ENCODE measurements at regions not wholly inside any gene's neighbourhood (a gene's known extent, or its start where the extent isn't known, plus 50 kb on each side); places are given as distances from the start of the nearest gene placed in this dataset.

GRCh38 chr7:17507717-17508116, 209.3 kb downstream of the AHR start:
- ATAC-seq (replicated peaks; ENCODE audit: extremely low read depth, poor library complexity, severe bottlenecking) (no peak), DNase-seq (ENCODE audit: low spot score in 2 of 2) (no peak)
- H3K9me3 Mint-ChIP-seq = no peaks in the 10 kb centered on the region
- H3K27me3 Mint-ChIP-seq = no peaks in the 10 kb centered on the region
- no peaks in the 10 kb centered on the region for H3K4me1 Mint-ChIP-seq
- H3K4me3 Mint-ChIP-seq = no peak overlapping the region
- no peak overlapping the region for H3K27ac Mint-ChIP-seq (ENCODE audit: low read depth)
- no peaks in the 10 kb centered on the region for H3K36me3 Mint-ChIP-seq (ENCODE audit: insufficient read depth)

GRCh38 chr7:17512181-17512675, 213.8 kb downstream of the AHR start:
- no peaks in the 10 kb centered on the region for H3K27me3 Mint-ChIP-seq
- H3K9me3 Mint-ChIP-seq = no peaks in the 10 kb centered on the region
- H3K36me3 Mint-ChIP-seq (ENCODE audit: insufficient read depth) = no peaks in the 10 kb centered on the region
- DNase-seq (ENCODE audit: low spot score in 2 of 2) (no peak), ATAC-seq (replicated peaks; ENCODE audit: extremely low read depth, poor library complexity, severe bottlenecking) (no peak)
- H3K27ac Mint-ChIP-seq (ENCODE audit: low read depth) = no peak overlapping the region
- no peak overlapping the region for H3K4me3 Mint-ChIP-seq
- H3K4me1 Mint-ChIP-seq = no peaks in the 10 kb centered on the region

- H3K27me3 Mint-ChIP-seq = no peaks in the 10 kb centered on the region
- H3K27ac Mint-ChIP-seq (ENCODE audit: low read depth) = no peak overlapping the region
- DNase-seq (ENCODE audit: low spot score in 2 of 2) = no peak
- no peak for ATAC-seq (replicated peaks; ENCODE audit: extremely low read depth, poor library complexity, severe bottlenecking)
- no peak overlapping the region for H3K4me3 Mint-ChIP-seq
- no peaks in the 10 kb centered on the region for H3K4me1 Mint-ChIP-seq
- no peaks in the 10 kb centered on the region for H3K9me3 Mint-ChIP-seq
- H3K36me3 Mint-ChIP-seq (ENCODE audit: insufficient read depth) = no peaks in the 10 kb centered on the region
Observed at GRCh38 chr7:17516771-17517170, 218.3 kb downstream of the AHR start.

- H3K4me3 Mint-ChIP-seq = no peak overlapping the region
- H3K27ac Mint-ChIP-seq (ENCODE audit: low read depth) = no peak overlapping the region
- no peak for ATAC-seq (replicated peaks; ENCODE audit: extremely low read depth, poor library complexity, severe bottlenecking)
- H3K9me3 Mint-ChIP-seq = no peaks in the 10 kb centered on the region
- DNase-seq (ENCODE audit: low spot score in 2 of 2) = no peak
- no peaks in the 10 kb centered on the region for H3K36me3 Mint-ChIP-seq (ENCODE audit: insufficient read depth)
- H3K27me3 Mint-ChIP-seq = no peaks in the 10 kb centered on the region
- no peaks in the 10 kb centered on the region for H3K4me1 Mint-ChIP-seq
Observed at GRCh38 chr7:17520941-17521340, 222.5 kb downstream of the AHR start.

GRCh38 chr7:17521437-17521836, 223.0 kb downstream of the AHR start:
- DNase-seq (ENCODE audit: low spot score in 2 of 2) (no peak), ATAC-seq (replicated peaks; ENCODE audit: extremely low read depth, poor library complexity, severe bottlenecking) (no peak)
- H3K4me3 Mint-ChIP-seq = no peak overlapping the region
- no peak overlapping the region for H3K27ac Mint-ChIP-seq (ENCODE audit: low read depth)
- H3K27me3 Mint-ChIP-seq = no peaks in the 10 kb centered on the region
- H3K4me1 Mint-ChIP-seq = no peaks in the 10 kb centered on the region
- H3K36me3 Mint-ChIP-seq (ENCODE audit: insufficient read depth) = no peaks in the 10 kb centered on the region
- H3K9me3 Mint-ChIP-seq = no peaks in the 10 kb centered on the region

GRCh38 chr7:17523813-17524739, 225.6 kb downstream of the AHR start:
- no peak overlapping the region for H3K27ac Mint-ChIP-seq (ENCODE audit: low read depth)
- no peaks in the 10 kb centered on the region for H3K36me3 Mint-ChIP-seq (ENCODE audit: insufficient read depth)
- no peaks in the 10 kb centered on the region for H3K27me3 Mint-ChIP-seq
- H3K4me1 Mint-ChIP-seq = no peaks in the 10 kb centered on the region
- ATAC-seq (replicated peaks; ENCODE audit: extremely low read depth, poor library complexity, severe bottlenecking) = no peak
- H3K4me3 Mint-ChIP-seq = no peak overlapping the region
- no peak for DNase-seq (ENCODE audit: low spot score in 2 of 2)
- no peaks in the 10 kb centered on the region for H3K9me3 Mint-ChIP-seq

GRCh38 chr7:17524746-17525145, 226.3 kb downstream of the AHR start:
- no peak for DNase-seq (ENCODE audit: low spot score in 2 of 2)
- no peak for ATAC-seq (replicated peaks; ENCODE audit: extremely low read depth, poor library complexity, severe bottlenecking)
- no peak overlapping the region for H3K4me3 Mint-ChIP-seq
- no peaks in the 10 kb centered on the region for H3K36me3 Mint-ChIP-seq (ENCODE audit: insufficient read depth)
- H3K27me3 Mint-ChIP-seq = no peaks in the 10 kb centered on the region
- no peaks in the 10 kb centered on the region for H3K9me3 Mint-ChIP-seq
- no peak overlapping the region for H3K27ac Mint-ChIP-seq (ENCODE audit: low read depth)
- no peaks in the 10 kb centered on the region for H3K4me1 Mint-ChIP-seq

GRCh38 chr7:17526621-17527020, 228.2 kb downstream of the AHR start:
- Mint-ChIP-seq H3K4me3 (no peak overlapping the region), H3K27ac (ENCODE audit: low read depth) (no peak overlapping the region), H3K4me1 (no peaks in the 10 kb centered on the region), H3K9me3 (no peaks in the 10 kb centered on the region), H3K36me3 (ENCODE audit: insufficient read depth) (no peaks in the 10 kb centered on the region), H3K27me3 (no peaks in the 10 kb centered on the region)
- DNase-seq (ENCODE audit: low spot score in 2 of 2) = no peak
- ATAC-seq (replicated peaks; ENCODE audit: extremely low read depth, poor library complexity, severe bottlenecking) = no peak

- Mint-ChIP-seq H3K4me3 (no peak overlapping the region), H3K9me3 (no peaks in the 10 kb centered on the region), H3K4me1 (no peaks in the 10 kb centered on the region), H3K27me3 (peaks cover 18% of the 10 kb centered on the region), H3K27ac (ENCODE audit: low read depth) (no peak overlapping the region), H3K36me3 (ENCODE audit: insufficient read depth) (no peaks in the 10 kb centered on the region)
- ATAC-seq (replicated peaks; ENCODE audit: extremely low read depth, poor library complexity, severe bottlenecking) = no peak
- DNase-seq (ENCODE audit: low spot score in 2 of 2) = no peak
Observed at GRCh38 chr7:17528636-17529035, 230.2 kb downstream of the AHR start.

- Mint-ChIP-seq H3K4me3 (no peak overlapping the region), H3K36me3 (ENCODE audit: insufficient read depth) (no peaks in the 10 kb centered on the region), H3K27me3 (peaks cover 21% of the 10 kb centered on the region), H3K4me1 (no peaks in the 10 kb centered on the region), H3K27ac (ENCODE audit: low read depth) (no peak overlapping the region), H3K9me3 (no peaks in the 10 kb centered on the region)
- DNase-seq (ENCODE audit: low spot score in 2 of 2) = no peak
- no peak for ATAC-seq (replicated peaks; ENCODE audit: extremely low read depth, poor library complexity, severe bottlenecking)
Observed at GRCh38 chr7:17530244-17530643, 231.8 kb downstream of the AHR start.

GRCh38 chr7:17530741-17531421, 232.4 kb downstream of the AHR start:
- peaks cover 21% of the 10 kb centered on the region for H3K27me3 Mint-ChIP-seq
- no peak overlapping the region for H3K27ac Mint-ChIP-seq (ENCODE audit: low read depth)
- DNase-seq (ENCODE audit: low spot score in 2 of 2) = no peak
- no peaks in the 10 kb centered on the region for H3K4me1 Mint-ChIP-seq
- H3K9me3 Mint-ChIP-seq = no peaks in the 10 kb centered on the region
- no peaks in the 10 kb centered on the region for H3K36me3 Mint-ChIP-seq (ENCODE audit: insufficient read depth)
- H3K4me3 Mint-ChIP-seq = no peak overlapping the region
- ATAC-seq (replicated peaks; ENCODE audit: extremely low read depth, poor library complexity, severe bottlenecking) = no peak

- Mint-ChIP-seq H3K27ac (ENCODE audit: low read depth) (no peak overlapping the region), H3K27me3 (peaks cover 21% of the 10 kb centered on the region), H3K9me3 (no peaks in the 10 kb centered on the region), H3K4me1 (no peaks in the 10 kb centered on the region), H3K36me3 (ENCODE audit: insufficient read depth) (peaks cover under 1% of the 10 kb centered on the region), H3K4me3 (no peak overlapping the region)
- ATAC-seq (replicated peaks; ENCODE audit: extremely low read depth, poor library complexity, severe bottlenecking) = no peak
- no peak for DNase-seq (ENCODE audit: low spot score in 2 of 2)
Observed at GRCh38 chr7:17532861-17533404, 234.5 kb downstream of the AHR start.

- H3K9me3 Mint-ChIP-seq = no peaks in the 10 kb centered on the region
- H3K36me3 Mint-ChIP-seq (ENCODE audit: insufficient read depth) = peaks cover 2% of the 10 kb centered on the region
- ATAC-seq (replicated peaks; ENCODE audit: extremely low read depth, poor library complexity, severe bottlenecking) (no peak), DNase-seq (ENCODE audit: low spot score in 2 of 2) (no peak)
- peaks cover 21% of the 10 kb centered on the region for H3K27me3 Mint-ChIP-seq
- no peaks in the 10 kb centered on the region for H3K4me1 Mint-ChIP-seq
- H3K4me3 Mint-ChIP-seq = no peak overlapping the region
- no peak overlapping the region for H3K27ac Mint-ChIP-seq (ENCODE audit: low read depth)
Observed at GRCh38 chr7:17534348-17534747, 235.9 kb downstream of the AHR start.

Data from central memory CD8-positive, alpha-beta T cell (primary cell).